ENCODE measurements at regions not wholly inside any gene's neighbourhood (a gene's known extent, or its start where the extent isn't known, plus 50 kb on each side); places are given as distances from the start of the nearest gene placed in this dataset.

DNA sequence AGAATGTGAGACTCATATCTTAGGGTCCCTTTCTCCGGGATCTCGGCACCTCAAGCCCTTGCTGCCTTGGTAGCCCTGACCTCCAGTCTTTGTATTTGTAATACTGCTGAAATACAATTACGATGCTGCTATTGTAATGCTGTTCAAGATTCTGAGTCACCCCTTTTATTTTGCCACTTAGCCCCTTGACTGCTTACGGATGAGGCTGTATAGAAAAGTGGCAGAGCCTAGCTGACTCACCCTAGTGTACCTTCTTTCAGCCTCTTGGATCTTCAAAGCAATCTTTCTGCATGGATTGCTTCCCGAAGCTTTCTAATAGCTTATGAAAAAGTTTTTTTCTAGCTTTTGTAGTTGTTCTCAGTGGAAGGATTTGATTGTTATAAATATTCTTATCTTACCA is 187.9 kb downstream of the KCNJ2 start:
- Histone ChIP-seq H3K23me2 (ENCODE audit: low read depth, low read length) (no peaks in the 10 kb centered on the region), H2AK5ac (ENCODE audit: low read depth, low read length) (no peak overlapping the region), H4K20me1 (replicated peaks in 1 of 2; ENCODE audit: control insufficient read depth in 1 of 2, insufficient read depth in 2 of 2, low read length in 2 of 2) (no peaks in the 10 kb centered on the region), H2BK12ac (ENCODE audit: low read depth, low read length) (no peak overlapping the region), H2BK5ac (ENCODE audit: low read depth, low read length) (no peak overlapping the region), H4K5ac (ENCODE audit: insufficient read length, low read depth, low read length) (no peak overlapping the region), H3K56ac (replicated peaks; ENCODE audit: insufficient read length, low read depth, low read length) (no peak overlapping the region), H3K18ac (ENCODE audit: extremely low read depth, low read length) (no peak overlapping the region), H4K91ac (replicated peaks; ENCODE audit: insufficient read length, low read length) (no peak overlapping the region), H3K4me3 (ENCODE audit: extremely low read depth in 1 of 4, insufficient read depth in 2 of 4, low read depth in 3 of 4, low read length in 4 of 4) (no peak overlapping the region), H3K79me2 (ENCODE audit: control insufficient read depth in 1 of 2, insufficient read depth in 2 of 2, low read length in 2 of 2) (no peaks in the 10 kb centered on the region), H2BK15ac (ENCODE audit: low read length) (no peak overlapping the region), H3K9me3 (ENCODE audit: insufficient read depth in 2 of 2, low read depth in 1 of 2, low read length in 1 of 2) (no peaks in the 10 kb centered on the region), H3K23ac (ENCODE audit: insufficient read length) (no peak overlapping the region), H3K9ac (replicated peaks in 1 of 4; ENCODE audit: extremely low read depth in 1 of 4, low read depth in 3 of 4, low read length in 3 of 4) (no peak overlapping the region), H3K14ac (ENCODE audit: insufficient read length) (no peak overlapping the region), H3K4me1 (replicated peaks in 1 of 4; ENCODE audit: control insufficient read depth in 3 of 4, insufficient read depth in 4 of 4, low read length in 3 of 4) (no peaks in the 10 kb centered on the region), H3K4me2 (ENCODE audit: insufficient read depth in 1 of 2, low read depth in 2 of 2, low read length in 2 of 2) (no peak overlapping the region), H2BK120ac (replicated peaks; ENCODE audit: low read depth, low read length) (no peak overlapping the region), H3K27me3 (replicated peaks in 1 of 4; ENCODE audit: control insufficient read depth in 3 of 4, extremely low read depth in 1 of 4, insufficient read depth in 3 of 4, low read length in 3 of 4) (no peaks in the 10 kb centered on the region), H2BK20ac (ENCODE audit: low read length) (no peak overlapping the region), H2AFZ (ENCODE audit: low read length) (no peak overlapping the region), H3K4ac (replicated peaks; ENCODE audit: insufficient read length, low read depth, low read length) (no peak overlapping the region), H3K79me1 (ENCODE audit: low read depth, low read length) (no peaks in the 10 kb centered on the region), H3K36me3 (ENCODE audit: control insufficient read depth in 2 of 4, insufficient read depth in 4 of 4, low read length in 3 of 4) (no peaks in the 10 kb centered on the region), H4K8ac (ENCODE audit: extremely low read depth, insufficient read depth, low read length) (no peak overlapping the region), H3K27ac (ENCODE audit: low read depth, low read length) (no peak overlapping the region)
- TF ChIP-seq RFX5 (IDR thresholded peaks at IDR 0.05; ENCODE audit: borderline replicate concordance, low read depth, low read length) (no peak), SIRT6 (IDR thresholded peaks at IDR 0.05; ENCODE audit: low read length) (no peak), HDAC2 (IDR thresholded peaks at IDR 0.05; ENCODE audit: borderline replicate concordance in 1 of 2, low read depth in 2 of 2, low read length in 2 of 2) (no peak), CEBPB (IDR thresholded peaks at IDR 0.05; ENCODE audit: low read depth, low read length) (no peak), POLR2A (IDR thresholded peaks at IDR 0.05; ENCODE audit: control extremely low read depth in 1 of 2, low read depth in 2 of 2, low read length in 2 of 2) (no peak), RXRA (IDR thresholded peaks at IDR 0.05; ENCODE audit: insufficient read depth, low read depth, low read length) (no peak), POU5F1 (IDR thresholded peaks at IDR 0.05; ENCODE audit: low read depth, low read length) (no peak), NRF1 (IDR thresholded peaks at IDR 0.05; ENCODE audit: low read depth, low read length) (no peak), SIX5 (IDR thresholded peaks at IDR 0.05; ENCODE audit: low read depth, low read length) (no peak), FOSL1 (IDR thresholded peaks at IDR 0.05; ENCODE audit: insufficient read depth, low read depth, low read length) (no peak), CTBP2 (IDR thresholded peaks at IDR 0.05; ENCODE audit: borderline replicate concordance, insufficient read depth, insufficient read length, low read length) (no peak), SUZ12 (IDR thresholded peaks at IDR 0.05; ENCODE audit: low read length) (no peak), GABPA (IDR thresholded peaks at IDR 0.05; ENCODE audit: borderline replicate concordance, insufficient read depth, low read length) (no peak), CHD1 (IDR thresholded peaks at IDR 0.05; ENCODE audit: low read depth, low read length) (no peak), EGR1 (IDR thresholded peaks at IDR 0.05; ENCODE audit: borderline replicate concordance, low read depth, low read length) (no peak), SP1 (IDR thresholded peaks at IDR 0.05; ENCODE audit: low read depth, low read length) (no peak), ASH2L (IDR thresholded peaks at IDR 0.05; ENCODE audit: low read length) (no peak)
- CTCF ChIA-PET (ENCODE audit: partially characterized antibody): interaction anchor here (0.9 to 1.5 kb wide), 2 partner anchors 13 to 998 kb away, joined by 3 to 4 read pairs; no protein-coding TSS in a partner anchor
- WGBS, 2 experiments (ENCODE audit: extremely low coverage in 1 of 2, insufficient coverage in 1 of 2, insufficient read length in 1 of 2, insufficient replicate concordance in 2 of 2, low coverage in 1 of 2, low lambda C conversion rate in 2 of 2, missing lambda C conversion rate in 1 of 2): 87% methylated on average over 5 of the region's 5 CpGs; no CpG with 5 or more reads in 1 of the 2 experiments
- DNase-seq (ENCODE audit: low read depth in 1 of 2, low spot score in 2 of 2) (no peak), FAIRE-seq (no peak)
- POLR2A ChIA-PET (ENCODE audit: partially characterized antibody): no interaction called here
